Activated CD4-positive, alpha-beta memory T cell treated with anti-CD3 and anti-CD28 coated beads for 36 hours (primary cell): ENCODE measurements at regions not wholly inside any gene's neighbourhood (a gene's known extent, or its start where the extent isn't known, plus 50 kb on each side); places are given as distances from the start of the nearest gene placed in this dataset.

Experiments
- CTCF ChIA-PET: fragments of 350-600 bp; sonication (Branson Sonifier 250); formaldehyde crosslinking; loops from one replicate; lab custom pipeline; 2021; ENCODE audit warnings: antibody characterized with exemption, inconsistent platforms; lab: Charles Lee
- POLR2A ChIA-PET: fragments of 350-600 bp; sonication (Branson Sonifier 250); formaldehyde crosslinking; loops from one replicate; lab custom pipeline; 2021; ENCODE audit warnings: antibody characterized with exemption; lab: Charles Lee
- DNase-seq: peaks from one replicate; pipeline ENCODE4 v3.0.0-alpha.2; 2020
- H3K27ac Mint-ChIP-seq: one replicate; pipeline ENCODE4 v1.8.0; 2021; ENCODE audit warnings: mixed read lengths
- H3K27me3 Mint-ChIP-seq: one replicate; pipeline ENCODE4 v1.8.0; 2021; ENCODE audit warnings: mixed read lengths
- H3K36me3 Mint-ChIP-seq: one replicate; pipeline ENCODE4 v1.8.0; 2021; ENCODE audit warnings: mixed read lengths
- H3K4me1 Mint-ChIP-seq: one replicate; pipeline ENCODE4 v1.8.0; 2021; ENCODE audit warnings: low read depth, mixed read lengths
- H3K4me3 Mint-ChIP-seq: one replicate; pipeline ENCODE4 v1.8.0; 2021; ENCODE audit warnings: mild to moderate bottlenecking, mixed read lengths
- H3K9me3 Mint-ChIP-seq: one replicate; pipeline ENCODE4 v1.8.0; 2021; ENCODE audit warnings: mixed read lengths
- intact Hi-C: fragments of 100-400 bp; cut with micrococcal nuclease; formaldehyde crosslinking; loops from one replicate; pipeline ENCODE4 v1.15.1; 2023

GRCh38 chr5:116686438-116686837, 111.8 kb upstream of the SEMA6A start:
- Mint-ChIP-seq H3K27me3 (peaks cover 2% of the 10 kb centered on the region), H3K27ac (no peak overlapping the region), H3K9me3 (no peaks in the 10 kb centered on the region), H3K36me3 (no peaks in the 10 kb centered on the region), H3K4me1 (no peaks in the 10 kb centered on the region), H3K4me3 (no peak overlapping the region)
- DNase-seq = no peak
- POLR2A ChIA-PET = no interaction called here
- intact Hi-C loops = no loop called here
- CTCF ChIA-PET = no interaction called here

GRCh38 chr5:116685931-116686330, 111.3 kb upstream of the SEMA6A start:
- Mint-ChIP-seq H3K27me3 (peaks cover 2% of the 10 kb centered on the region), H3K9me3 (no peaks in the 10 kb centered on the region), H3K36me3 (no peaks in the 10 kb centered on the region), H3K27ac (no peak overlapping the region), H3K4me3 (no peak overlapping the region), H3K4me1 (no peaks in the 10 kb centered on the region)
- CTCF ChIA-PET = no interaction called here
- POLR2A ChIA-PET = no interaction called here
- DNase-seq = no peak
- intact Hi-C loops = no loop called here

- Mint-ChIP-seq H3K4me1 (no peaks in the 10 kb centered on the region), H3K36me3 (no peaks in the 10 kb centered on the region), H3K27me3 (peaks cover 2% of the 10 kb centered on the region), H3K27ac (no peak overlapping the region), H3K9me3 (no peaks in the 10 kb centered on the region), H3K4me3 (no peak overlapping the region)
- DNase-seq = no peak
- ChIA-PET CTCF (no interaction called here), POLR2A (no interaction called here)
- intact Hi-C loops = no loop called here
These were observed 110.4 kb upstream of the SEMA6A start for GRCh38 chr5:116685069-116685468.

DNA sequence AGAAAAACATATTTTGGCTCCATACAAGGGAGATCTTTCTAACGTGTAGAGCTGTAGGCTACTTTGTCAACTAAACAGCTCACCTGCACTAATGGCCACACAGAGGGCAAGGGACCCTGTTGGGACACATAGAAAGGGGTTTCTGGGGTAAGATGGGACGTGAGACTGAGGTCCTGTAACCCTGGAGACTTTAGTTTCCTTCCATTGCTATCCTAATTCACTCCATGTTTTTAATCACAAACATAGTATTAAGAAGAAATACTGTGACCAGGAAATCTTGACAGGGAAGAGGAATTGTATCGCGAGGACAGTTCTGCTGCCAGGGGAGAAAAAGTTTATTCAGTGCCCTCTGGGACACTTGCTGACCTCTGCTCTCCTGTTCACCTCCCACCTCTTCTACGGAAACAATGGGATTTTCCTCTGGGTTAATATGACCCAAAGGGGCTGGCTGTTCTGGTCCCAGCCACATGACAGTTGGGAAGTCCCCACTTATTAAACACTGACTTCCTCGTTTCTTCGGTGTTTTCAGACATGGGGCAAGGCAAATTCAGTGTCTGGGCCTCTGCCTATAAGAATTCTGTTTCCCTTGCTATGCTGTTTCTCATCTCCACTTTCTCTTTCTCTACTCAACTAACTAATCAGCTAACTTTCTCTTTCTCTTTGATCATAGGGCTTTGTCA, 106.9 kb upstream of the SEMA6A start:
- POLR2A ChIA-PET = no interaction called here
- no peaks in the 10 kb centered on the region for H3K36me3 Mint-ChIP-seq
- peaks cover 2% of the 10 kb centered on the region for H3K27me3 Mint-ChIP-seq
- intact Hi-C loops = no loop called here
- no peak for DNase-seq
- CTCF ChIA-PET = no interaction called here
- no peak overlapping the region for H3K27ac Mint-ChIP-seq
- no peaks in the 10 kb centered on the region for H3K9me3 Mint-ChIP-seq
- H3K4me1 Mint-ChIP-seq = no peaks in the 10 kb centered on the region
- no peak overlapping the region for H3K4me3 Mint-ChIP-seq

DNA sequence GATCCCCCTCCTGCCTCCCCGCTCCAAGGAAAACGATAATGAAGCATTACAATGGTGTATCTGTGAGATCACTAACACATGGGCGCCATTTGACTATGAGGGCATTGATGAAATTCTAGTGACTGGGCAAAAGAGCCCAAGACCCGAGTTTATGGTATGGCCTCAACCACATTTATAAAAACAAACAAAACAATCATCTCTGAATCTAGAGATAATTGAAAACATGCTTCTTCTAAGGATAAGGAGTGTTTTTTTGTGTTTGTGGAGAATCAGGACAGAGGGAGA, 100.9 kb upstream of the SEMA6A start:
- CTCF ChIA-PET = no interaction called here
- Mint-ChIP-seq H3K36me3 (no peaks in the 10 kb centered on the region), H3K27ac (no peak overlapping the region), H3K4me3 (no peak overlapping the region), H3K4me1 (no peaks in the 10 kb centered on the region), H3K9me3 (no peaks in the 10 kb centered on the region), H3K27me3 (no peaks in the 10 kb centered on the region)
- POLR2A ChIA-PET = no interaction called here
- intact Hi-C loops = no loop called here
- no peak for DNase-seq

- ChIA-PET POLR2A (no interaction called here), CTCF (no interaction called here)
- DNase-seq = no peak
- Mint-ChIP-seq H3K4me1 (no peaks in the 10 kb centered on the region), H3K36me3 (no peaks in the 10 kb centered on the region), H3K4me3 (no peak overlapping the region), H3K27me3 (no peaks in the 10 kb centered on the region), H3K9me3 (no peaks in the 10 kb centered on the region), H3K27ac (no peak overlapping the region)
- intact Hi-C loops = no loop called here
These were observed 100.4 kb upstream of the SEMA6A start for GRCh38 chr5:116674881-116675625.

DNA sequence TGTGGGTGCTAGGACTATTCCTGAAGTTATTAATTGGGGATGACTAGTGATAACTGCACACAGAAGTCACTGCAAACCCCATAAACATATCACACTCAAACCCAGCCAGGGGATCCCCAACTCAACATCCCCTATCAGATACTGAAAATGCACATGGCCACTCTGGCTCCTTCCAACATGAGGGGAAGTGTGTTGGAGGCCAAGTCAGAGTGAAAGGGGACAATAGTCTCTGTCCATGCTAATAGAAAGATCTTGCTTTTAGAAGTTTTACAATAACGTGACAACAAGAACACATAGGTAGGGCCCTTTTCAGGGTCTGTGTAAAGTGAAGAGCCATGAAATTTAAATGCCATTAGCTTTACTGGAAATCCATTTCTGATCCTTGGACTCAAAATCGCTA, 98.8 kb upstream of the SEMA6A start:
- CTCF ChIA-PET = no interaction called here
- no peaks in the 10 kb centered on the region for H3K36me3 Mint-ChIP-seq
- H3K4me1 Mint-ChIP-seq = no peaks in the 10 kb centered on the region
- H3K27ac Mint-ChIP-seq = no peak overlapping the region
- no peak overlapping the region for H3K4me3 Mint-ChIP-seq
- intact Hi-C loops = no loop called here
- no peak for DNase-seq
- POLR2A ChIA-PET = no interaction called here
- H3K9me3 Mint-ChIP-seq = no peaks in the 10 kb centered on the region
- no peaks in the 10 kb centered on the region for H3K27me3 Mint-ChIP-seq

- no peaks in the 10 kb centered on the region for H3K27me3 Mint-ChIP-seq
- no peaks in the 10 kb centered on the region for H3K9me3 Mint-ChIP-seq
- no peaks in the 10 kb centered on the region for H3K36me3 Mint-ChIP-seq
- H3K4me1 Mint-ChIP-seq = no peaks in the 10 kb centered on the region
- intact Hi-C loops = no loop called here
- no peak overlapping the region for H3K4me3 Mint-ChIP-seq
- ChIA-PET POLR2A (no interaction called here), CTCF (no interaction called here)
- H3K27ac Mint-ChIP-seq = no peak overlapping the region
- no peak for DNase-seq
These were observed 97.6 kb upstream of the SEMA6A start for GRCh38 chr5:116672203-116672602.

DNA sequence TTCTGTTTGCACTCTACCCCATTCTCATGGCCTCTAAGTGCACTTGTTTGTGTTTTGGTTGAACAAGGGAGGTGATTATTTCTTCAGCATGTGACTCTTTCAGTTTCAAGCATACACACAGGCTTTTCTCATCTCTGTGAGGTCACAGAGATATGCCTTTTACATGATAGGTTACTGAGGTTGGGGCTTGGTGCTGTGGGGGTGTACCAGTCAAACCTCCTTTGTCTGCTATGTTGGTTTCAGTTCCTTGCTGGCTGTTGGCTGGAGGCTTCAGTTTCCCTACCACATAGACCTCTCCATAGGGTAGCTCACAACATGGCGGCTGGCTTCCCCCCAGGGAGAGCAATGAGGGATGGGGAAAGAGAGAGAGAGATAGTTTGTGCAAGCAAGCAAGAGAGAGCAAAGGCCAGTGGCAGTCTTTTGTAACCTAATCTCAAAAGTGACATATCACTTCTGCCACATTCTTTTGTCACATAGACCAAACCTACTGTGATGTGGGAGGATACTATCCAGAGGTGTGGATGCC, 96.7 kb upstream of the SEMA6A start:
- no peak for DNase-seq
- Mint-ChIP-seq H3K27me3 (no peaks in the 10 kb centered on the region), H3K4me3 (no peak overlapping the region), H3K36me3 (no peaks in the 10 kb centered on the region), H3K9me3 (no peaks in the 10 kb centered on the region), H3K27ac (no peak overlapping the region), H3K4me1 (no peaks in the 10 kb centered on the region)
- POLR2A ChIA-PET = no interaction called here
- CTCF ChIA-PET = no interaction called here
- intact Hi-C loops = no loop called here

- Mint-ChIP-seq H3K27me3 (no peaks in the 10 kb centered on the region), H3K4me1 (no peaks in the 10 kb centered on the region), H3K36me3 (no peaks in the 10 kb centered on the region), H3K27ac (no peak overlapping the region), H3K4me3 (no peak overlapping the region), H3K9me3 (no peaks in the 10 kb centered on the region)
- intact Hi-C loops = no loop called here
- ChIA-PET POLR2A (no interaction called here), CTCF (interaction anchor here (0.6 kb wide), 1 partner anchor 1361 kb away, joined by 3 read pairs; no protein-coding TSS in a partner anchor)
- DNase-seq = no peak
These were observed 94.8 kb upstream of the SEMA6A start for GRCh38 chr5:116669261-116670031.

DNA sequence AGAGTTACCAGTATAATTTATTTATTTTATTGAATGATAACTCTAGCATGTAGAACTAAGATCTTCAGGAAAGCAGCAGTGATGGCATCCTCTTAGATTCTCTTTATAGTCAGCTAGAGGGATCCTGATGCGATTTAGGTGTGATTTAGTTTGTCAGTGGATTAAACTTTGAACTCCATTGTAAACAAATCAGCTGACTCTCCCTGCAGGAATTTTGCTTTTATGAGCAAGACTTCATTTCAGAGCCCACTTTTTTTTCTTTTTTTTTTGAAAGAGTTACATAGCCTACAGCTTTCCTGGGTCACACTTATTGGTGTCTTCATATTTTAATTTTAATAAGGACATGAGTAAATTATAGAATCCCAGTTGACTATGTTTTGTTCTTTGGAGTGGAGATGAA, 93.8 kb upstream of the SEMA6A start:
- Mint-ChIP-seq H3K36me3 (no peaks in the 10 kb centered on the region), H3K9me3 (no peaks in the 10 kb centered on the region), H3K27ac (no peak overlapping the region), H3K4me3 (no peak overlapping the region), H3K4me1 (no peaks in the 10 kb centered on the region), H3K27me3 (peaks cover 2% of the 10 kb centered on the region)
- POLR2A ChIA-PET = no interaction called here
- CTCF ChIA-PET = no interaction called here
- intact Hi-C loops = no loop called here
- no peak for DNase-seq

- H3K27me3 Mint-ChIP-seq = peaks cover 2% of the 10 kb centered on the region
- no peak for DNase-seq
- no peak overlapping the region for H3K27ac Mint-ChIP-seq
- H3K4me3 Mint-ChIP-seq = no peak overlapping the region
- no peaks in the 10 kb centered on the region for H3K4me1 Mint-ChIP-seq
- ChIA-PET POLR2A (no interaction called here), CTCF (interaction anchor here (0.5 kb wide), 1 partner anchor 1040 kb away, joined by 3 read pairs; no protein-coding TSS in a partner anchor)
- no peaks in the 10 kb centered on the region for H3K9me3 Mint-ChIP-seq
- H3K36me3 Mint-ChIP-seq = no peaks in the 10 kb centered on the region
- intact Hi-C loops = no loop called here
These were observed 92.3 kb upstream of the SEMA6A start for GRCh38 chr5:116666901-116667300.
